Keratinocyte (primary cell): ENCODE measurements at regions not wholly inside any gene's neighbourhood (a gene's known extent, or its start where the extent isn't known, plus 50 kb on each side); places are given as distances from the start of the nearest gene placed in this dataset.

Experiments
- DNase-seq: peaks from one replicate; pipeline ENCODE4 v3.0.0-alpha.2; 2011; ENCODE audit warnings: low read depth, missing footprints, low spot score
- FAIRE-seq: peaks from 2 replicates; lab custom pipeline; 2011; peaks lifted over from hg19 to GRCh38; lab: Jason Lieb, UNC
- H2AFZ ChIP-seq: 2 replicates; pipeline ENCODE4 v1.6.0; 2012; ENCODE audit warnings: low read length, control low read depth, inconsistent platforms; ENCODE audit not compliant: control insufficient read depth
- H3K27ac ChIP-seq: 2 replicates; pipeline ENCODE4 v1.5.1; 2011; ENCODE audit warnings: low read length; ENCODE audit not compliant: control insufficient read depth, insufficient read depth
- H3K27me3 ChIP-seq: 3 replicates; pipeline ENCODE4 v1.6.0; 2011; ENCODE audit warnings: low read length; ENCODE audit not compliant: control insufficient read depth, insufficient read depth; ENCODE audit errors: extremely low read depth
- H3K36me3 ChIP-seq, 2 experiments: 2 replicates in 1 of 2; 3 replicates in 1 of 2; pipeline ENCODE4 v1.5.1; 2011; ENCODE audit warnings: low read length in 2 of 2, mild to moderate bottlenecking in 1 of 2; ENCODE audit not compliant: control insufficient read depth in 2 of 2, insufficient read depth in 2 of 2; ENCODE audit errors: extremely low read depth in 1 of 2
- H3K4me1 ChIP-seq: 3 replicates; pipeline ENCODE4 v1.5.1; 2011; ENCODE audit warnings: low read length; ENCODE audit not compliant: control insufficient read depth, insufficient read depth; ENCODE audit errors: extremely low read depth
- H3K4me2 ChIP-seq: 3 replicates; pipeline ENCODE4 v1.6.0; 2011; ENCODE audit warnings: low read depth, low read length; ENCODE audit not compliant: control insufficient read depth, insufficient read depth; ENCODE audit errors: extremely low read depth
- H3K4me3 ChIP-seq, 3 experiments: fragments of 200-600 bp in 1 of 3; sonication (generic) in 1 of 3; 2 replicates in 2 of 3; 3 replicates in 1 of 3; pipeline ENCODE4 v1.5.1; 2011 to 2016; ENCODE audit warnings: low read length in 3 of 3, mild to moderate bottlenecking in 3 of 3, control low read depth in 2 of 3, inconsistent platforms in 1 of 3, low read depth in 1 of 3, mixed read lengths in 1 of 3, mixed run types in 1 of 3, moderate library complexity in 1 of 3; ENCODE audit not compliant: control insufficient read depth in 2 of 3, insufficient read depth in 2 of 3; ENCODE audit errors: extremely low read depth in 1 of 3
- H3K79me2 ChIP-seq: 2 replicates; pipeline ENCODE4 v1.6.0; 2012; ENCODE audit warnings: low read length; ENCODE audit not compliant: control insufficient read depth, insufficient read depth
- H3K9ac ChIP-seq: 3 replicates; pipeline ENCODE4 v1.6.0; 2011; ENCODE audit warnings: low read length; ENCODE audit not compliant: control insufficient read depth, insufficient read depth; ENCODE audit errors: extremely low read depth
- H3K9me1 ChIP-seq: 3 replicates; pipeline ENCODE4 v1.6.0; 2011; ENCODE audit warnings: low read length; ENCODE audit not compliant: control insufficient read depth, insufficient read depth; ENCODE audit errors: extremely low read depth
- H3K9me3 ChIP-seq: 2 replicates; pipeline ENCODE4 v1.5.1; 2012; ENCODE audit warnings: low read depth, low read length; ENCODE audit not compliant: control insufficient read depth
- H4K20me1 ChIP-seq: 3 replicates; pipeline ENCODE4 v1.6.0; 2011; ENCODE audit warnings: low read length; ENCODE audit not compliant: control insufficient read depth, insufficient read depth; ENCODE audit errors: extremely low read depth
- EZH2 ChIP-seq: IDR thresholded peaks from one replicate; pipeline ENCODE4 v1.6.1; 2012; ENCODE audit warnings: inconsistent platforms, mild to moderate bottlenecking, low read length, moderate library complexity
- dilution Hi-C: fragments of 300-500 bp; cut with MboI; formaldehyde crosslinking; loops from one replicate; pipeline ENCODE4 v1.7.0; 2020; ENCODE audit warnings: low sequenced_read_pairs; ENCODE audit not compliant: extremely low pct_ligation_motif_present
- TF ChIP-seq, protein P1 (sequence below), 3 experiments: IDR thresholded peaks in 1 of 3; conservative IDR thresholded peaks in 1 of 3; optimal IDR thresholded peaks in 1 of 3; 2 replicates in 2 of 3; 3 replicates in 1 of 3; pipeline versions ENCODE3 to v1.5.1; 2011; ENCODE audit warnings: low read length in 3 of 3, mild to moderate bottlenecking in 3 of 3, moderate library complexity in 2 of 3, control low read depth in 1 of 3, inconsistent platforms in 1 of 3; ENCODE audit not compliant: insufficient read depth in 2 of 3; ENCODE audit errors: extremely low read depth in 1 of 3

DNA sequence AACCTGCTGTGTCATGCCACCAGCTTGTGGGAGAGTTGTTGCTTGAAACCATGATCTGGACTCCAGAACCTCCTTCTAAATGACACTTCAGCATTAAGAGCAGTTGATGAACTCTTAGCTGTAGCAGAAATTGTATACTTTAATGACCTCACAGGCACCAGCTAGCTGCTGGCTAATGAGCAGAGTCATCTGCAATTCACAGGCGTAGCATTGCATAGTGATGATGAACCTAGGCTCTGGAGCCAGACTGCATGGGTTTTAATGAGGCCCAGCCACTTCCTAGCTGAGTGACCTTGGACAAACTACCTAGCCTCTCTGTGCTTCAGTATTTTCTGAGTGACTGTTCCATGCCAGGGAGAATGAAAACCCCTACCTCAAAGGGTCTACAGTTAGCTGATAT is 407.1 kb downstream of the LMO4 start:
- dilution Hi-C loops, result no loop called here
- TF ChIP-seq, protein P1, sequence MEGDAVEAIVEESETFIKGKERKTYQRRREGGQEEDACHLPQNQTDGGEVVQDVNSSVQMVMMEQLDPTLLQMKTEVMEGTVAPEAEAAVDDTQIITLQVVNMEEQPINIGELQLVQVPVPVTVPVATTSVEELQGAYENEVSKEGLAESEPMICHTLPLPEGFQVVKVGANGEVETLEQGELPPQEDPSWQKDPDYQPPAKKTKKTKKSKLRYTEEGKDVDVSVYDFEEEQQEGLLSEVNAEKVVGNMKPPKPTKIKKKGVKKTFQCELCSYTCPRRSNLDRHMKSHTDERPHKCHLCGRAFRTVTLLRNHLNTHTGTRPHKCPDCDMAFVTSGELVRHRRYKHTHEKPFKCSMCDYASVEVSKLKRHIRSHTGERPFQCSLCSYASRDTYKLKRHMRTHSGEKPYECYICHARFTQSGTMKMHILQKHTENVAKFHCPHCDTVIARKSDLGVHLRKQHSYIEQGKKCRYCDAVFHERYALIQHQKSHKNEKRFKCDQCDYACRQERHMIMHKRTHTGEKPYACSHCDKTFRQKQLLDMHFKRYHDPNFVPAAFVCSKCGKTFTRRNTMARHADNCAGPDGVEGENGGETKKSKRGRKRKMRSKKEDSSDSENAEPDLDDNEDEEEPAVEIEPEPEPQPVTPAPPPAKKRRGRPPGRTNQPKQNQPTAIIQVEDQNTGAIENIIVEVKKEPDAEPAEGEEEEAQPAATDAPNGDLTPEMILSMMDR (optimal IDR thresholded peaks at IDR 0.05 in 1 of 3, IDR thresholded peaks at IDR 0.05 in 1 of 3, conservative IDR thresholded peaks at IDR 0.05 in 1 of 3; ENCODE audit: extremely low read depth in 1 of 3, insufficient read depth in 2 of 3, low read length in 3 of 3), result no peak
- no peak for TF ChIP-seq EZH2
- H3K27ac ChIP-seq, result no peak overlapping the region
- no peaks in the 10 kb centered on the region for H3K9me3 ChIP-seq
- DNase-seq (no peak), FAIRE-seq (no peak)
- H3K9me1 ChIP-seq, result no peaks in the 10 kb centered on the region
- no peaks in the 10 kb centered on the region for H3K36me3 ChIP-seq
- no peaks in the 10 kb centered on the region for H3K4me1 ChIP-seq
- H3K27me3 ChIP-seq, result no peaks in the 10 kb centered on the region
- no peak overlapping the region for H3K9ac ChIP-seq
- H3K4me3 ChIP-seq, result no peak overlapping the region
- no peaks in the 10 kb centered on the region for H4K20me1 ChIP-seq
- H3K79me2 ChIP-seq, result no peaks in the 10 kb centered on the region
- no peak overlapping the region for H3K4me2 ChIP-seq
- no peak overlapping the region for H2AFZ ChIP-seq

GRCh38 chr1:87739141-87739540 is 410.5 kb downstream of the LMO4 start:
- dilution Hi-C loops, result no loop called here
- no peak for FAIRE-seq
- H3K4me3 ChIP-seq, result no peak overlapping the region

More at GRCh38 chr1:87739141-87739540, 410.5 kb downstream of the LMO4 start:
- no peaks in the 10 kb centered on the region for H3K9me1 ChIP-seq
- no peaks in the 10 kb centered on the region for H3K27me3 ChIP-seq
- H3K79me2 ChIP-seq, result no peaks in the 10 kb centered on the region
- no peaks in the 10 kb centered on the region for H4K20me1 ChIP-seq
- no peak overlapping the region for H2AFZ ChIP-seq
- no peak overlapping the region for H3K4me2 ChIP-seq
- no peaks in the 10 kb centered on the region for H3K36me3 ChIP-seq
- no peak for DNase-seq
- TF ChIP-seq, protein P1 (optimal IDR thresholded peaks at IDR 0.05 in 1 of 3, IDR thresholded peaks at IDR 0.05 in 1 of 3, conservative IDR thresholded peaks at IDR 0.05 in 1 of 3; ENCODE audit: extremely low read depth in 1 of 3, insufficient read depth in 2 of 3, low read length in 3 of 3), result no peak
- no peak for TF ChIP-seq EZH2
- no peak overlapping the region for H3K9ac ChIP-seq
- H3K27ac ChIP-seq, result no peak overlapping the region
- H3K9me3 ChIP-seq, result no peaks in the 10 kb centered on the region
- H3K4me1 ChIP-seq, result no peaks in the 10 kb centered on the region
